GM12865 (cell line): ENCODE measurements at regions not wholly inside any gene's neighbourhood (a gene's known extent, or its start where the extent isn't known, plus 50 kb on each side); places are given as distances from the start of the nearest gene placed in this dataset.

Experiments used
- DNase-seq: peaks from one replicate; pipeline ENCODE4 v3.0.0; 2010; ENCODE audit warnings: low read depth
- H3K4me3 ChIP-seq: 2 replicates; pipeline ENCODE4 v1.5.1; 2011; ENCODE audit warnings: mild to moderate bottlenecking, low read depth, low read length, control low read depth
- TF ChIP-seq, protein P1 (sequence below): IDR thresholded peaks from 2 replicates; pipeline ENCODE4 v1.5.1; 2011; ENCODE audit warnings: low read length, control low read depth, low read depth, inconsistent platforms; ENCODE audit not compliant: insufficient read depth; ENCODE audit errors: missing control alignments

DNA sequence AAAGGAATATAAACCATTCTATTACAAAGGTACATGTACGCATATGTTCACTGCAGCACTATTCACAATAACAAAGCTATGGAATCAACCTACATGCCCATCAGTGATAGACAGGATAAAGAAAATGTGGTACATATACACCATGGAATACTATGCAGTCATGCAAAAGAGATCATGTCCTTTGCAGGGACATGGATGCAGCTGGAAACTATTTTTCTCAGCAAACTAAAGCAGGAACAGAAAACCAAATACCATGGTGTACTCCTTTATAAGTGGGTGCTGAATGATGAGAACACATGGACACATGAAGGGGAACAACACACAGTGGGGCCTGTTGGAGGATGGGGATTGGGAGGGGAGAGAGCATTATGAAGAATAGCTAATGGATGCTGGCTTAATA, 104.6 kb upstream of the CENPW start:
- TF ChIP-seq, protein P1, sequence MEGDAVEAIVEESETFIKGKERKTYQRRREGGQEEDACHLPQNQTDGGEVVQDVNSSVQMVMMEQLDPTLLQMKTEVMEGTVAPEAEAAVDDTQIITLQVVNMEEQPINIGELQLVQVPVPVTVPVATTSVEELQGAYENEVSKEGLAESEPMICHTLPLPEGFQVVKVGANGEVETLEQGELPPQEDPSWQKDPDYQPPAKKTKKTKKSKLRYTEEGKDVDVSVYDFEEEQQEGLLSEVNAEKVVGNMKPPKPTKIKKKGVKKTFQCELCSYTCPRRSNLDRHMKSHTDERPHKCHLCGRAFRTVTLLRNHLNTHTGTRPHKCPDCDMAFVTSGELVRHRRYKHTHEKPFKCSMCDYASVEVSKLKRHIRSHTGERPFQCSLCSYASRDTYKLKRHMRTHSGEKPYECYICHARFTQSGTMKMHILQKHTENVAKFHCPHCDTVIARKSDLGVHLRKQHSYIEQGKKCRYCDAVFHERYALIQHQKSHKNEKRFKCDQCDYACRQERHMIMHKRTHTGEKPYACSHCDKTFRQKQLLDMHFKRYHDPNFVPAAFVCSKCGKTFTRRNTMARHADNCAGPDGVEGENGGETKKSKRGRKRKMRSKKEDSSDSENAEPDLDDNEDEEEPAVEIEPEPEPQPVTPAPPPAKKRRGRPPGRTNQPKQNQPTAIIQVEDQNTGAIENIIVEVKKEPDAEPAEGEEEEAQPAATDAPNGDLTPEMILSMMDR: no peak
- DNase-seq: no peak
- H3K4me3 ChIP-seq: no peak overlapping the region

DNA sequence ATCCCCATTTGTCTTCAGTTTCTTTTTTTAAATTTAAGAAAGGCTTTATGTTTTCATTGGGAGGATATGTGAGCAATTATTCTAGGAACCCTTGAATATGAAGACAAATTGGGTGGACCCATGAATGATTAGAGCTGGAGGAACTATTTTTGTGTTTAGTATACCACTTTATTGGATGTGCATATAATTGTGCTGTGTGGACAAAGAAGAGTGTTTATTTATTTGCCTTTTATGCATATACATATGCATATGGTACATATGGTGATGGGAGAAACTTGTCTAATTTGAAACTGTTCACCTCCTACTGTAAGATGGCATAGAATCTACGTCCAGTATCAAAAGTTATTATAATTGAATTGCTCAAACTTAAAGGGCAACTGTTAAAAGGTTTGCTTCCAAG, 94.8 kb upstream of the CENPW start:
- TF ChIP-seq, protein P1: no peak
- no peak overlapping the region for H3K4me3 ChIP-seq
- no peak for DNase-seq

DNA sequence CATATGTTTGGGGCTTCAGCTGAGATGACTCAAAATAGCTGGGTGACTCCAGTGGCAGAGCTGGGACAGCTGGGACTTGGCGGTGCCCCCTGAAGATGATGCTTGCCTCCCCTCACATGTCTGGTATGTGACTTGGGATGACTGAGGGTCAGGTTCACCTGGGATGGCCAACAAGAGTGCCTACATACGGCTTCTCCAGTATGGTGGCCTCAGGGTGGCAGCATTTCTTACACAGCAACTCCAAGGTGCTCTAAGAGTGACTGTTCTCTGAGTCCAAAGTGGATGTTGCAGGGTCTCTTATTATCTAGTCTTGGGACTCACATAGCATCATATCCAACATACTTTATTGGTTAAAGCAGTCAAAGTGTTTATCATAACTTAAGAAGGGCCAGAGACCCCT, 87.8 kb upstream of the CENPW start:
- TF ChIP-seq, protein P1: no peak
- no peak overlapping the region for H3K4me3 ChIP-seq
- DNase-seq: no peak

DNA sequence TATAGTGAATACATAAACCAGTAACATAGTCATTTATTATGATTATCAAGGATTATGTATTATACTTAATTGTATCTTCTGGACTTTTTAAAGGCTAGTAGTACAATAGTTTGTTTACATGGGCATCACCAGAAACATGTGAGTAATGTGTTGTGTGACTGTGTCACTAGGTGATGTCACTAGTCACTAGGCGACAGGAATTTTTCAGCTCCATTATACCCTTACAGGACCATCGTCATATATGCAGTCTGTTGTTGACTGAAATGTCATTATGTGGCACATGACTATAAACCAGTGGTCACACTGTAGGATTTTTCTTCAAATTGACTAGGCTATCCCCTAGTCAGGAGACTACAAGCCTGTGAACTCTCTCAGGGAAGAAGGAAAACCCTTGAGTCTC, 86.5 kb upstream of the CENPW start:
- no peak overlapping the region for H3K4me3 ChIP-seq
- TF ChIP-seq, protein P1: no peak
- DNase-seq: no peak

DNA sequence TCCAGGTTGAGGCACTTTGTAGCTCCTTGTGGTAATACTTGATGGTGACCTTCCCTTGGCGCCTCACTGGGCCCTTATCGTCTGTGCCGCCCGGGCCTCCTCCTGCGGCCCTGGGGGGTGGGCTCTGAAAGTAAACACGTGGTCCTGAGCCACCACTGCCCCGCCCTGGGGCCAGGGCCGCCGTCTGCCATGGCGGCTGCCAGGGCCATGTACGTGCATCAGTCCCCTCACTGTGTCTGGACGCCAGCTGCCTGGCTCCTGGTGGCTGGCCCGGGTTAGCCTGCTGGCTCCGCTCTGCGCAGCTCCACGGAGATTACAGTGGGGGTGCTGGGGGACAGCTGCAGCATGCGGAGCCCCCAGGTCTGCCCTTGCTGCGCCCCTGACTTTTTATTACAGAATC, 81.8 kb upstream of the CENPW start:
- no peak overlapping the region for H3K4me3 ChIP-seq
- no peak for DNase-seq
- TF ChIP-seq, protein P1: no peak

DNA sequence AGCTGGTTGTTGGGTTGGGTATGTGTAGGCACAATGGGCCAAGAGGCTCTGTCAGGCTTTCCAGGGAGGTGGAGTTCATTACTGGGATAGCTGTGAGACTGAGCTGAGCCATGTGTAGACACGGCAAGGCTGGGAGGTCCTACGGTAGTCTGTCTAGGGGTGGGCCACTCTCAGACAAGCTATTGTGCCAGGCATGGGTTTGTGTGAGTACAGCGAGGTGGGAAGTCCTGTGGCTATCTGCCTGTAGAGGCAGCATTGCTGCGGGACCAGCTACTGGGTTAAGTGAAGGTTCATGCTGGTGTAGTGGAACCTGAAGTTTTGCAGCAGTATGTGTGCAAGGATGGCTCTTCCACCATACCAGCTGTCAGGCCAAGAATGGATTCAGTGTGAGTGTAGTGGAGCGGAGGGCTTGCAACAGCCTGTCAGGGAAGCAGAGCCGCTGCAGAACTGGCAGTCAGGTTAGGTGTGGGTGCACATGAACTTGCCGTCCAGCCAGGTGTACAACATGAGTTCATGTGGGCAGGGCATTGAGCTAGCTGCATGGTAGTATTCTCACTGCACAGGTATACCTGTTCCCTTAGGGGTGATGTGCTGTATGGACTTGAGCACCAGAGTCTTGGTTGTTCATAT, 78.0 kb upstream of the CENPW start:
- H3K4me3 ChIP-seq: no peak overlapping the region
- DNase-seq: no peak
- TF ChIP-seq, protein P1: no peak

DNA sequence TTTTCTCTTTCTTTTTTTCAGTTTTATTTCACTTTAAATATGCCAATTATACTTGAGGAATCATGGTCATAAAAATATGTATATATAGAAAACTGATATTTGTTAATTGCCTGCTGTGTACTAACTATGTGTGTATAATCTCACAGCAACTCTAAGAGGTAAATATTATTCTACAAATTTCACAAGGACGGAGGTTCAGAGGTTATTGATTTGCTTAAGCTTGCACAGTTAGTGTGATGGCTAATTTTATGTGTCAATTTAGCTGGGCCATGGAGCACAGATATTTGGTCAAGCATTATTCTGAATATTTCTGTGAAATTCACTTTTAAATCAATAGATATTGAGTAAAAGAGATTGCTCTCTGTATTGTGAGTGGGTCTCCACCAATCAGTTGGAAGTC, 75.7 kb upstream of the CENPW start:
- no peak for DNase-seq
- TF ChIP-seq, protein P1: no peak
- H3K4me3 ChIP-seq: no peak overlapping the region
